Upper lobe of left lung (tissue), 4 donors: ENCODE measurements at regions not wholly inside any gene's neighbourhood (a gene's known extent, or its start where the extent isn't known, plus 50 kb on each side); places are given as distances from the start of the nearest gene placed in this dataset.

Experiments used
- CTCF ChIP-seq, 6 experiments: fragments of 450-650 bp in 4 of 6; fragments of 200-600 bp in 2 of 6; sonication (generic) in 2 of 6; IDR thresholded peaks; one replicate each; pipeline ENCODE4 v1.5.1; 2016 to 2019; ENCODE audit warnings: antibody characterized with exemption in 6 of 6
- POLR2A ChIP-seq, 4 donors: fragments of 450-650 bp; IDR thresholded peaks; one replicate each; pipeline ENCODE4 v1.5.1; 2016 to 2017; ENCODE audit warnings: antibody characterized with exemption in 4 of 4, mild to moderate bottlenecking in 2 of 4
- POLR2AphosphoS5 ChIP-seq, 2 donors: sonication (generic); formaldehyde crosslinking; IDR thresholded peaks; one replicate each; pipeline ENCODE4 v1.5.1; 2017; ENCODE audit warnings: antibody characterized with exemption in 2 of 2

- TF ChIP-seq CTCF (IDR thresholded peaks at IDR 0.05) = no peak
- no peak for TF ChIP-seq POLR2AphosphoS5 (IDR thresholded peaks at IDR 0.05)
- TF ChIP-seq POLR2A (IDR thresholded peaks at IDR 0.05) = no peak
Observed at GRCh38 chr4:89599026-89599425, 237.9 kb downstream of the SNCA start.
